22Rv1 (cell line): ENCODE measurements at regions not wholly inside any gene's neighbourhood (a gene's known extent, or its start where the extent isn't known, plus 50 kb on each side); places are given as distances from the start of the nearest gene placed in this dataset.

ENCODE experiments used
- CTCF ChIP-seq: fragments of 450-650 bp; IDR thresholded peaks from 2 replicates; pipeline ENCODE4 v1.5.1; 2017; ENCODE audit warnings: mild to moderate bottlenecking
- ZFX ChIP-seq: fragments of 450-650 bp; IDR thresholded peaks from 2 replicates; pipeline ENCODE4 v1.6.1; 2017; ENCODE audit warnings: antibody characterized with exemption, borderline replicate concordance

GRCh38 chr13:99700468-99700867 is 199.2 kb downstream of the TM9SF2 start:
- no peak for TF ChIP-seq CTCF
- no peak for TF ChIP-seq ZFX
